ENCODE measurements at regions not wholly inside any gene's neighbourhood (a gene's known extent, or its start where the extent isn't known, plus 50 kb on each side); places are given as distances from the start of the nearest gene placed in this dataset.
"Not testable (repeated sequence)": the region's sequence is repeated elsewhere in the genome, so short reads cannot be mapped to it uniquely, and the experiment has no call there.

- H3K4me2 ChIP-seq (ENCODE audit: insufficient read depth, low read length); H3K36me3 ChIP-seq (ENCODE audit: control insufficient read depth, insufficient read depth, low read length); H3K9me1 ChIP-seq (ENCODE audit: control insufficient read depth, insufficient read depth, low read length); in situ Hi-C loops (cut with MboI); intact Hi-C loops (cut with micrococcal nuclease); DNase-seq (ENCODE audit: extremely low read depth in 1 of 4, low spot score in 3 of 4); H3K27me3 ChIP-seq (ENCODE audit: control insufficient read depth in 2 of 2, insufficient read depth in 2 of 2, low read length in 2 of 2); FAIRE-seq; H3K9me3 ChIP-seq (replicated peaks; ENCODE audit: control insufficient read depth, insufficient read depth, low read depth, low read length); H3K79me2 ChIP-seq (ENCODE audit: control insufficient read depth, insufficient read depth, low read length); H4K20me1 ChIP-seq (replicated peaks; ENCODE audit: control insufficient read depth, insufficient read depth, low read length); H3K4me1 ChIP-seq (replicated peaks in 1 of 2; ENCODE audit: control insufficient read depth in 2 of 2, insufficient read depth in 2 of 2, low read length in 2 of 2); H3K4me3 ChIP-seq; POLR2A ChIA-PET; CTCF ChIA-PET (ENCODE audit: low intra/inter-chr PET ratio); H2AFZ ChIP-seq (ENCODE audit: low read depth, low read length); BruUV-seq (replicated peaks); H3K9ac ChIP-seq (ENCODE audit: insufficient read depth in 1 of 2, low read depth in 2 of 2, low read length in 2 of 2); H3K27ac ChIP-seq (ENCODE audit: extremely low read depth, low read depth, low read length): not testable (repeated sequence)
- WGBS (ENCODE audit: insufficient coverage, low coverage, missing lambda C conversion rate): no CpG with 5 or more reads among the region's 11 CpGs
- peak; percentile 7 for ATAC-seq
Observed at GRCh38 chr14:19338060-19338372, 96.1 kb downstream of the POTEG start.

- DNase-seq (ENCODE audit: extremely low read depth in 1 of 4, low spot score in 3 of 4); H3K27ac ChIP-seq (ENCODE audit: extremely low read depth, low read depth, low read length); H4K20me1 ChIP-seq (replicated peaks; ENCODE audit: control insufficient read depth, insufficient read depth, low read length); H2AFZ ChIP-seq (ENCODE audit: low read depth, low read length); H3K9ac ChIP-seq (ENCODE audit: insufficient read depth in 1 of 2, low read depth in 2 of 2, low read length in 2 of 2); H3K36me3 ChIP-seq (ENCODE audit: control insufficient read depth, insufficient read depth, low read length); H3K27me3 ChIP-seq (ENCODE audit: control insufficient read depth in 2 of 2, insufficient read depth in 2 of 2, low read length in 2 of 2); H3K4me1 ChIP-seq (replicated peaks in 1 of 2; ENCODE audit: control insufficient read depth in 2 of 2, insufficient read depth in 2 of 2, low read length in 2 of 2); H3K9me1 ChIP-seq (ENCODE audit: control insufficient read depth, insufficient read depth, low read length); CTCF ChIA-PET (ENCODE audit: low intra/inter-chr PET ratio); H3K4me2 ChIP-seq (ENCODE audit: insufficient read depth, low read length); POLR2A ChIA-PET; BruUV-seq (replicated peaks); H3K4me3 ChIP-seq; in situ Hi-C loops (cut with MboI); intact Hi-C loops (cut with micrococcal nuclease); FAIRE-seq; H3K79me2 ChIP-seq (ENCODE audit: control insufficient read depth, insufficient read depth, low read length); H3K9me3 ChIP-seq (replicated peaks; ENCODE audit: control insufficient read depth, insufficient read depth, low read depth, low read length); ATAC-seq: not testable (repeated sequence)
- WGBS (ENCODE audit: insufficient coverage, low coverage, missing lambda C conversion rate): 39% methylated on average over 7 of the region's 9 CpGs
Observed at GRCh38 chr14:19340976-19341375, 93.2 kb downstream of the POTEG start.

DNA sequence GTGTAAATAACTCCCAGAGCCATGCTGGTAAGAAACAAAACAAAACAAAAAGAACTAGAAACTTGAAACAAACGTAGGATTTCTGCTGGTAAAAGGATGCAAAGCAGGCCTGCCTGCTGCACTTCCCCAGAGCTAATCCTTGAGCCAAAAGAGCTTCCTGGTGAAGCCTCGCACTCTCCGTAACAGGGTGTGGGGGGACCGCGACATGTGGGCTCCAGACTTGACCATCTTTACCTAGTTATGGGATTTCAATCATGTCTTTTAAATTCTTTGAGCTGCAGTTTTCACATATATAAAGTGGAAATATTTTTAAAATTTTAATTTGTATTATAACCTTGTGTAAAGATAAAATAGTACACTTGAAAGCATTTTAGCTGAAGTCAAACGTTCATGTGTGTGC lies 92.5 kb downstream of the POTEG start:
- CTCF ChIA-PET (ENCODE audit: low intra/inter-chr PET ratio); H3K4me1 ChIP-seq (replicated peaks in 1 of 2; ENCODE audit: control insufficient read depth in 2 of 2, insufficient read depth in 2 of 2, low read length in 2 of 2); intact Hi-C loops (cut with micrococcal nuclease); H3K9ac ChIP-seq (ENCODE audit: insufficient read depth in 1 of 2, low read depth in 2 of 2, low read length in 2 of 2); H3K27me3 ChIP-seq (ENCODE audit: control insufficient read depth in 2 of 2, insufficient read depth in 2 of 2, low read length in 2 of 2); H2AFZ ChIP-seq (ENCODE audit: low read depth, low read length); H3K27ac ChIP-seq (ENCODE audit: extremely low read depth, low read depth, low read length); ATAC-seq; H3K4me3 ChIP-seq; POLR2A ChIA-PET; H3K79me2 ChIP-seq (ENCODE audit: control insufficient read depth, insufficient read depth, low read length); H4K20me1 ChIP-seq (replicated peaks; ENCODE audit: control insufficient read depth, insufficient read depth, low read length); in situ Hi-C loops (cut with MboI); BruUV-seq (replicated peaks); H3K9me1 ChIP-seq (ENCODE audit: control insufficient read depth, insufficient read depth, low read length); FAIRE-seq; H3K9me3 ChIP-seq (replicated peaks; ENCODE audit: control insufficient read depth, insufficient read depth, low read depth, low read length); H3K36me3 ChIP-seq (ENCODE audit: control insufficient read depth, insufficient read depth, low read length); H3K4me2 ChIP-seq (ENCODE audit: insufficient read depth, low read length); DNase-seq (ENCODE audit: extremely low read depth in 1 of 4, low spot score in 3 of 4): not testable (repeated sequence)
- WGBS (ENCODE audit: insufficient coverage, low coverage, missing lambda C conversion rate): 32% methylated on average over 4 of the region's 6 CpGs

GRCh38 chr14:19344261-19344660 lies 89.9 kb downstream of the POTEG start:
- H2AFZ ChIP-seq (ENCODE audit: low read depth, low read length); POLR2A ChIA-PET; H3K79me2 ChIP-seq (ENCODE audit: control insufficient read depth, insufficient read depth, low read length); H3K4me2 ChIP-seq (ENCODE audit: insufficient read depth, low read length); DNase-seq (ENCODE audit: extremely low read depth in 1 of 4, low spot score in 3 of 4); H3K9me1 ChIP-seq (ENCODE audit: control insufficient read depth, insufficient read depth, low read length); H3K27ac ChIP-seq (ENCODE audit: extremely low read depth, low read depth, low read length); H3K4me3 ChIP-seq; H3K9ac ChIP-seq (ENCODE audit: insufficient read depth in 1 of 2, low read depth in 2 of 2, low read length in 2 of 2); CTCF ChIA-PET (ENCODE audit: low intra/inter-chr PET ratio); in situ Hi-C loops (cut with MboI); ATAC-seq; H4K20me1 ChIP-seq (replicated peaks; ENCODE audit: control insufficient read depth, insufficient read depth, low read length); BruUV-seq (replicated peaks); H3K27me3 ChIP-seq (ENCODE audit: control insufficient read depth in 2 of 2, insufficient read depth in 2 of 2, low read length in 2 of 2); H3K4me1 ChIP-seq (replicated peaks in 1 of 2; ENCODE audit: control insufficient read depth in 2 of 2, insufficient read depth in 2 of 2, low read length in 2 of 2); FAIRE-seq; intact Hi-C loops (cut with micrococcal nuclease); H3K9me3 ChIP-seq (replicated peaks; ENCODE audit: control insufficient read depth, insufficient read depth, low read depth, low read length); H3K36me3 ChIP-seq (ENCODE audit: control insufficient read depth, insufficient read depth, low read length): not testable (repeated sequence)
- WGBS (ENCODE audit: insufficient coverage, low coverage, missing lambda C conversion rate): 1% methylated on average over 3 of the region's 4 CpGs
